ENCODE measurements at regions not wholly inside any gene's neighbourhood (a gene's known extent, or its start where the extent isn't known, plus 50 kb on each side); places are given as distances from the start of the nearest gene placed in this dataset.

DNA sequence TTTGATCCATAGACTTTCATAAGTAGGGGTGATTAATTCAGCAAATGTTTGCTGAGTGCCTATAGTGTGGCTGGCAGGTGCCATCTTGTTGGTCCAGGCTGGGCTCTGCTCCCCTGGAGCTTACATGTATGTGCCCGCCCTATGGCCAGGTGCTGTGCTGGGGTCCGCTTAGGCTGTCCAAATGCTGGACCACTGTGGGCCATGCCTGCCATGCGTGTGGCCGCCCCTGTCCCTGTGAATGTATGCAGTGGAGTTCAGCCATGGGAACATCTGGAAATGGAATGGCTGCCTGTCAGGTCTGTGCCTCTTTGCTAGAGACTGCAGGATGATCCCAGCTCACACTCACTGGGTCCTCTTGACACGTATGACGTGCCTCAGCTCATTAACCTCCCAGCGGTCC is 594.6 kb downstream of the TBC1D22A start:
- H3K9me3 ChIP-seq (ENCODE audit: insufficient read depth, low read depth, low read length): peaks cover 16% of the 10 kb centered on the region; the same call in 1 of the 2 replicates
- no peaks in the 10 kb centered on the region for H4K20me1 ChIP-seq (ENCODE audit: insufficient read depth, low read length, poor library complexity, severe bottlenecking)
- no peak overlapping the region for H3K4me3 ChIP-seq (ENCODE audit: low read length, poor library complexity, severe bottlenecking)
- no peaks in the 10 kb centered on the region for H3K9me2 ChIP-seq (replicated peaks; ENCODE audit: low read depth, low read length)
- no peaks in the 10 kb centered on the region for H3K27me3 ChIP-seq (ENCODE audit: insufficient read depth, low read length, poor library complexity, severe bottlenecking)
- H3K4me1 ChIP-seq (ENCODE audit: insufficient read depth, low read length, poor library complexity, severe bottlenecking): no peaks in the 10 kb centered on the region
- no peaks in the 10 kb centered on the region for H3F3A ChIP-seq (ENCODE audit: low read depth)
- H3K4me2 ChIP-seq (ENCODE audit: low read depth, low read length, poor library complexity, severe bottlenecking): no peak overlapping the region
- no peak overlapping the region for H3K9ac ChIP-seq (ENCODE audit: low read depth, low read length, poor library complexity, severe bottlenecking)
- H3K36me3 ChIP-seq (ENCODE audit: insufficient read depth, low read length): no peaks in the 10 kb centered on the region
- H2AFZ ChIP-seq (ENCODE audit: low read length): no peak overlapping the region
- TF ChIP-seq, protein P1, sequence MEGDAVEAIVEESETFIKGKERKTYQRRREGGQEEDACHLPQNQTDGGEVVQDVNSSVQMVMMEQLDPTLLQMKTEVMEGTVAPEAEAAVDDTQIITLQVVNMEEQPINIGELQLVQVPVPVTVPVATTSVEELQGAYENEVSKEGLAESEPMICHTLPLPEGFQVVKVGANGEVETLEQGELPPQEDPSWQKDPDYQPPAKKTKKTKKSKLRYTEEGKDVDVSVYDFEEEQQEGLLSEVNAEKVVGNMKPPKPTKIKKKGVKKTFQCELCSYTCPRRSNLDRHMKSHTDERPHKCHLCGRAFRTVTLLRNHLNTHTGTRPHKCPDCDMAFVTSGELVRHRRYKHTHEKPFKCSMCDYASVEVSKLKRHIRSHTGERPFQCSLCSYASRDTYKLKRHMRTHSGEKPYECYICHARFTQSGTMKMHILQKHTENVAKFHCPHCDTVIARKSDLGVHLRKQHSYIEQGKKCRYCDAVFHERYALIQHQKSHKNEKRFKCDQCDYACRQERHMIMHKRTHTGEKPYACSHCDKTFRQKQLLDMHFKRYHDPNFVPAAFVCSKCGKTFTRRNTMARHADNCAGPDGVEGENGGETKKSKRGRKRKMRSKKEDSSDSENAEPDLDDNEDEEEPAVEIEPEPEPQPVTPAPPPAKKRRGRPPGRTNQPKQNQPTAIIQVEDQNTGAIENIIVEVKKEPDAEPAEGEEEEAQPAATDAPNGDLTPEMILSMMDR (conservative IDR thresholded peaks at IDR 0.05; ENCODE audit: low read length): no peak
- TF ChIP-seq EZH2phosphoT487 (IDR thresholded peaks at IDR 0.05; ENCODE audit: borderline replicate concordance): no peak
- H3K79me2 ChIP-seq (ENCODE audit: insufficient read depth, low read length): no peaks in the 10 kb centered on the region

GRCh38 chr22:47356511-47357011 is 594.1 kb downstream of the TBC1D22A start:
- Histone ChIP-seq H3K9ac (ENCODE audit: low read depth, low read length, poor library complexity, severe bottlenecking) (no peak overlapping the region), H4K20me1 (ENCODE audit: insufficient read depth, low read length, poor library complexity, severe bottlenecking) (no peaks in the 10 kb centered on the region), H3K9me2 (replicated peaks; ENCODE audit: low read depth, low read length) (no peaks in the 10 kb centered on the region), H3K79me2 (ENCODE audit: insufficient read depth, low read length) (no peaks in the 10 kb centered on the region), H3K4me3 (ENCODE audit: low read length, poor library complexity, severe bottlenecking) (no peak overlapping the region), H3F3A (ENCODE audit: low read depth) (no peaks in the 10 kb centered on the region), H3K27me3 (ENCODE audit: insufficient read depth, low read length, poor library complexity, severe bottlenecking) (no peaks in the 10 kb centered on the region), H3K4me1 (ENCODE audit: insufficient read depth, low read length, poor library complexity, severe bottlenecking) (no peaks in the 10 kb centered on the region), H3K36me3 (ENCODE audit: insufficient read depth, low read length) (no peaks in the 10 kb centered on the region), H3K4me2 (ENCODE audit: low read depth, low read length, poor library complexity, severe bottlenecking) (no peak overlapping the region), H2AFZ (ENCODE audit: low read length) (no peak overlapping the region), H3K9me3 (ENCODE audit: insufficient read depth, low read depth, low read length) (peaks cover 21% of the 10 kb centered on the region; the same call in 1 of the 2 replicates)
- TF ChIP-seq, protein P1 (conservative IDR thresholded peaks at IDR 0.05; ENCODE audit: low read length): no peak
- no peak for TF ChIP-seq EZH2phosphoT487 (IDR thresholded peaks at IDR 0.05; ENCODE audit: borderline replicate concordance)

- Histone ChIP-seq H3K4me1 (ENCODE audit: insufficient read depth, low read length, poor library complexity, severe bottlenecking) (no peaks in the 10 kb centered on the region), H3K27me3 (ENCODE audit: insufficient read depth, low read length, poor library complexity, severe bottlenecking) (no peaks in the 10 kb centered on the region), H3F3A (ENCODE audit: low read depth) (no peaks in the 10 kb centered on the region), H3K9ac (ENCODE audit: low read depth, low read length, poor library complexity, severe bottlenecking) (no peak overlapping the region), H3K9me3 (ENCODE audit: insufficient read depth, low read depth, low read length) (peaks cover 22% of the 10 kb centered on the region; the same call in 1 of the 2 replicates), H2AFZ (ENCODE audit: low read length) (no peak overlapping the region), H3K4me2 (ENCODE audit: low read depth, low read length, poor library complexity, severe bottlenecking) (no peak overlapping the region), H4K20me1 (ENCODE audit: insufficient read depth, low read length, poor library complexity, severe bottlenecking) (no peaks in the 10 kb centered on the region), H3K4me3 (ENCODE audit: low read length, poor library complexity, severe bottlenecking) (no peak overlapping the region), H3K36me3 (ENCODE audit: insufficient read depth, low read length) (no peaks in the 10 kb centered on the region), H3K79me2 (ENCODE audit: insufficient read depth, low read length) (no peaks in the 10 kb centered on the region), H3K9me2 (replicated peaks; ENCODE audit: low read depth, low read length) (no peaks in the 10 kb centered on the region)
- no peak for TF ChIP-seq EZH2phosphoT487 (IDR thresholded peaks at IDR 0.05; ENCODE audit: borderline replicate concordance)
- TF ChIP-seq, protein P1 (conservative IDR thresholded peaks at IDR 0.05; ENCODE audit: low read length): no peak
Measured at GRCh38 chr22:47355776-47356510, 593.5 kb downstream of the TBC1D22A start.
